ENCODE measurements at regions not wholly inside any gene's neighbourhood (a gene's known extent, or its start where the extent isn't known, plus 50 kb on each side); places are given as distances from the start of the nearest gene placed in this dataset.

- TF ChIP-seq, protein P1, sequence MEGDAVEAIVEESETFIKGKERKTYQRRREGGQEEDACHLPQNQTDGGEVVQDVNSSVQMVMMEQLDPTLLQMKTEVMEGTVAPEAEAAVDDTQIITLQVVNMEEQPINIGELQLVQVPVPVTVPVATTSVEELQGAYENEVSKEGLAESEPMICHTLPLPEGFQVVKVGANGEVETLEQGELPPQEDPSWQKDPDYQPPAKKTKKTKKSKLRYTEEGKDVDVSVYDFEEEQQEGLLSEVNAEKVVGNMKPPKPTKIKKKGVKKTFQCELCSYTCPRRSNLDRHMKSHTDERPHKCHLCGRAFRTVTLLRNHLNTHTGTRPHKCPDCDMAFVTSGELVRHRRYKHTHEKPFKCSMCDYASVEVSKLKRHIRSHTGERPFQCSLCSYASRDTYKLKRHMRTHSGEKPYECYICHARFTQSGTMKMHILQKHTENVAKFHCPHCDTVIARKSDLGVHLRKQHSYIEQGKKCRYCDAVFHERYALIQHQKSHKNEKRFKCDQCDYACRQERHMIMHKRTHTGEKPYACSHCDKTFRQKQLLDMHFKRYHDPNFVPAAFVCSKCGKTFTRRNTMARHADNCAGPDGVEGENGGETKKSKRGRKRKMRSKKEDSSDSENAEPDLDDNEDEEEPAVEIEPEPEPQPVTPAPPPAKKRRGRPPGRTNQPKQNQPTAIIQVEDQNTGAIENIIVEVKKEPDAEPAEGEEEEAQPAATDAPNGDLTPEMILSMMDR (IDR thresholded peaks at IDR 0.05) = no peak
- TF ChIP-seq POLR2A (IDR thresholded peaks at IDR 0.05) = no peak
- TF ChIP-seq POLR2AphosphoS5 (IDR thresholded peaks at IDR 0.05) = no peak
Measured at GRCh38 chrX:38937926-38938325, 136.7 kb downstream of the MID1IP1 start.
